ENCODE measurements at regions not wholly inside any gene's neighbourhood (a gene's known extent, or its start where the extent isn't known, plus 50 kb on each side); places are given as distances from the start of the nearest gene placed in this dataset.
"Not testable (repeated sequence)": the region's sequence is repeated elsewhere in the genome, so short reads cannot be mapped to it uniquely, and the experiment has no call there.

GRCh38 chr3:105979961-105980360, 111.1 kb upstream of the CBLB start:
- 91 to 100% methylated on average over 1 to 3 of the region's 3 CpGs for WGBS, 2 experiments (ENCODE audit: insufficient coverage in 1 of 2, insufficient read length in 1 of 2)
- no peak overlapping the region for H3K27ac ChIP-seq (ENCODE audit: low read depth, low read length)
- Mint-ChIP-seq H3K36me3 (ENCODE audit: low read depth) (no peaks in the 10 kb centered on the region), H3K9me3 (peaks cover 17% of the 10 kb centered on the region), H3K27ac (no peak overlapping the region), H3K27me3 (ENCODE audit: insufficient read depth) (no peaks in the 10 kb centered on the region), H3K4me1 (peaks cover 3% of the 10 kb centered on the region), H3K4me3 (no peak overlapping the region)
- H3K27me3 ChIP-seq (ENCODE audit: control insufficient read depth, insufficient read depth, low read length, poor library complexity, severe bottlenecking): no peaks in the 10 kb centered on the region
- no peak for DNase-seq
- no peaks in the 10 kb centered on the region for H3K4me1 ChIP-seq (ENCODE audit: control insufficient read depth, insufficient read depth, low read length)
- H3K36me3 ChIP-seq (ENCODE audit: control insufficient read depth, insufficient read depth, low read length): no peaks in the 10 kb centered on the region
- H3K4me3 ChIP-seq (ENCODE audit: low read length): no peak overlapping the region
- TF ChIP-seq, protein P1, sequence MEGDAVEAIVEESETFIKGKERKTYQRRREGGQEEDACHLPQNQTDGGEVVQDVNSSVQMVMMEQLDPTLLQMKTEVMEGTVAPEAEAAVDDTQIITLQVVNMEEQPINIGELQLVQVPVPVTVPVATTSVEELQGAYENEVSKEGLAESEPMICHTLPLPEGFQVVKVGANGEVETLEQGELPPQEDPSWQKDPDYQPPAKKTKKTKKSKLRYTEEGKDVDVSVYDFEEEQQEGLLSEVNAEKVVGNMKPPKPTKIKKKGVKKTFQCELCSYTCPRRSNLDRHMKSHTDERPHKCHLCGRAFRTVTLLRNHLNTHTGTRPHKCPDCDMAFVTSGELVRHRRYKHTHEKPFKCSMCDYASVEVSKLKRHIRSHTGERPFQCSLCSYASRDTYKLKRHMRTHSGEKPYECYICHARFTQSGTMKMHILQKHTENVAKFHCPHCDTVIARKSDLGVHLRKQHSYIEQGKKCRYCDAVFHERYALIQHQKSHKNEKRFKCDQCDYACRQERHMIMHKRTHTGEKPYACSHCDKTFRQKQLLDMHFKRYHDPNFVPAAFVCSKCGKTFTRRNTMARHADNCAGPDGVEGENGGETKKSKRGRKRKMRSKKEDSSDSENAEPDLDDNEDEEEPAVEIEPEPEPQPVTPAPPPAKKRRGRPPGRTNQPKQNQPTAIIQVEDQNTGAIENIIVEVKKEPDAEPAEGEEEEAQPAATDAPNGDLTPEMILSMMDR (conservative IDR thresholded peaks at IDR 0.05): no peak
- H3K9ac ChIP-seq (ENCODE audit: extremely low read depth, low read length, poor library complexity, severe bottlenecking): no peak overlapping the region
- H3K9me3 ChIP-seq (ENCODE audit: control insufficient read depth, low read length): peaks cover 17% of the 10 kb centered on the region

- Mint-ChIP-seq H3K9me3 (peaks cover 17% of the 10 kb centered on the region), H3K27ac (no peak overlapping the region), H3K4me3 (no peak overlapping the region), H3K36me3 (ENCODE audit: low read depth) (no peaks in the 10 kb centered on the region), H3K27me3 (ENCODE audit: insufficient read depth) (no peaks in the 10 kb centered on the region), H3K4me1 (peaks cover under 1% of the 10 kb centered on the region)
- no peak overlapping the region for H3K9ac ChIP-seq (ENCODE audit: extremely low read depth, low read length, poor library complexity, severe bottlenecking)
- H3K4me1 ChIP-seq (ENCODE audit: control insufficient read depth, insufficient read depth, low read length): no peaks in the 10 kb centered on the region
- no peaks in the 10 kb centered on the region for H3K27me3 ChIP-seq (ENCODE audit: control insufficient read depth, insufficient read depth, low read length, poor library complexity, severe bottlenecking)
- TF ChIP-seq, protein P1 (conservative IDR thresholded peaks at IDR 0.05): no peak
- H3K36me3 ChIP-seq (ENCODE audit: control insufficient read depth, insufficient read depth, low read length): no peaks in the 10 kb centered on the region
- H3K9me3 ChIP-seq (ENCODE audit: control insufficient read depth, low read length): peaks cover 11% of the 10 kb centered on the region
- H3K27ac ChIP-seq (ENCODE audit: low read depth, low read length): no peak overlapping the region
- H3K4me3 ChIP-seq (ENCODE audit: low read length): no peak overlapping the region
- no peak for DNase-seq
- WGBS, 2 experiments (ENCODE audit: insufficient coverage in 1 of 2, insufficient read length in 1 of 2): 94 to 100% methylated on average over 1 of the region's 1 CpG
Observed at GRCh38 chr3:105982207-105982606, 113.4 kb upstream of the CBLB start.

- Mint-ChIP-seq H3K27ac (no peak overlapping the region), H3K4me3 (no peak overlapping the region), H3K36me3 (ENCODE audit: low read depth) (no peaks in the 10 kb centered on the region), H3K9me3 (peaks cover 17% of the 10 kb centered on the region), H3K27me3 (ENCODE audit: insufficient read depth) (no peaks in the 10 kb centered on the region), H3K4me1 (peaks cover 3% of the 10 kb centered on the region)
- TF ChIP-seq, protein P1 (conservative IDR thresholded peaks at IDR 0.05): no peak
- peaks cover 11% of the 10 kb centered on the region for H3K9me3 ChIP-seq (ENCODE audit: control insufficient read depth, low read length)
- H3K9ac ChIP-seq (ENCODE audit: extremely low read depth, low read length, poor library complexity, severe bottlenecking): no peak overlapping the region
- DNase-seq: no peak
- H3K27ac ChIP-seq (ENCODE audit: low read depth, low read length): no peak overlapping the region
- WGBS, 2 experiments (ENCODE audit: insufficient coverage in 1 of 2, insufficient read length in 1 of 2): 92% methylated on average over 1 of the region's 1 CpG; no CpG with 5 or more reads in 1 of the 2 experiments
- H3K36me3 ChIP-seq (ENCODE audit: control insufficient read depth, insufficient read depth, low read length): no peaks in the 10 kb centered on the region
- no peaks in the 10 kb centered on the region for H3K27me3 ChIP-seq (ENCODE audit: control insufficient read depth, insufficient read depth, low read length, poor library complexity, severe bottlenecking)
- no peak overlapping the region for H3K4me3 ChIP-seq (ENCODE audit: low read length)
- H3K4me1 ChIP-seq (ENCODE audit: control insufficient read depth, insufficient read depth, low read length): no peaks in the 10 kb centered on the region
Observed at GRCh38 chr3:105984837-105985236, 116.0 kb upstream of the CBLB start.

DNA sequence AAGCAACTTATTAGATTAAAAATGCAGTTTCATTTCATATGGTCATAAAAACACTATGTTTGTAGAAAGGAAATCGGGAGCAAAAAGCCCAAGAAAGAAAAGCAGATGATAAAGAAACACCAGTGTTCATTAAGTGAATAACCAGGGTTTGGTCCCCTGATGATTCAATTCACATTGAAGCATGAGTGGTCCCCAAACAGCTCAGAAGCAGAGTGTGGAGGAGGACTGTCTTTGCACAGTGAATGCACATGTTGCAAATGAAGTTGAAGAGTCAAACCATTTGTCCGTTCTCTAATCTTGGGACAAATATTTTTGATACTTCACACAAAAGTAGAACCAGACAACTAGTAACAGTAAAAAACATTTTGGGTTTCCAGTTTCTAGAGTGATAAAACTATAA, 117.5 kb upstream of the CBLB start:
- not testable (repeated sequence) for H3K27ac ChIP-seq (ENCODE audit: low read depth, low read length); H3K27ac Mint-ChIP-seq; DNase-seq; H3K36me3 Mint-ChIP-seq (ENCODE audit: low read depth); H3K4me1 ChIP-seq (ENCODE audit: control insufficient read depth, insufficient read depth, low read length); H3K9ac ChIP-seq (ENCODE audit: extremely low read depth, low read length, poor library complexity, severe bottlenecking); H3K4me1 Mint-ChIP-seq; H3K4me3 ChIP-seq (ENCODE audit: low read length); H3K27me3 ChIP-seq (ENCODE audit: control insufficient read depth, insufficient read depth, low read length, poor library complexity, severe bottlenecking); H3K4me3 Mint-ChIP-seq; H3K27me3 Mint-ChIP-seq (ENCODE audit: insufficient read depth); H3K36me3 ChIP-seq (ENCODE audit: control insufficient read depth, insufficient read depth, low read length)
- peaks cover 21% of the 10 kb centered on the region for H3K9me3 Mint-ChIP-seq
- WGBS, 2 experiments (ENCODE audit: insufficient coverage in 1 of 2, insufficient read length in 1 of 2): 94% methylated on average over 2 of the region's 2 CpGs; no CpG with 5 or more reads in 1 of the 2 experiments
- H3K9me3 ChIP-seq (ENCODE audit: control insufficient read depth, low read length): peaks cover 16% of the 10 kb centered on the region

All from endodermal cell (in vitro differentiated cells).